Daoy (cell line): ENCODE measurements at regions not wholly inside any gene's neighbourhood (a gene's known extent, or its start where the extent isn't known, plus 50 kb on each side); places are given as distances from the start of the nearest gene placed in this dataset.
"Not testable (repeated sequence)": the region's sequence is repeated elsewhere in the genome, so short reads cannot be mapped to it uniquely, and the experiment has no call there.

ENCODE experiments used
- DNase-seq: peaks from one replicate; pipeline ENCODE4 v3.0.0-alpha.2; 2015; ENCODE audit warnings: low read depth

DNA sequence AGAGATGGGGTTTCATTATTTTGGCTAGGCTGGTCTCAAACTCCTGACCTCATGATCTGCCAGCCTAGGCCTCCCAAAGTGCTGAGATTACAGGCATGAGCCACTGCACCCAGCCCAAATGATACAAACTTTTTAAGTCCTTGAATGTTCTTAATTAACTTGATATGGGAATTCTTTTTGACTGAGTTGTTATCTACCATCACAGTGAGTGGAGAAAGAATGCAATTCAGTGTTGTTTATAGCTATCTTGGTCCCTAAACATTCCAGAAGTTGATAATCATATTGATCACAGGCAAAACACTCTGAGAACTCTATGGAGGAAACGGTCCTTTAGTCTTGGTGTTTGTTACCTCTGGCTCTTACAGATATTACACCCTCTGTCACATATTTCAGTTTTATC lies 1072.5 kb downstream of the SUCLG1 start:
- no peak for DNase-seq

DNA sequence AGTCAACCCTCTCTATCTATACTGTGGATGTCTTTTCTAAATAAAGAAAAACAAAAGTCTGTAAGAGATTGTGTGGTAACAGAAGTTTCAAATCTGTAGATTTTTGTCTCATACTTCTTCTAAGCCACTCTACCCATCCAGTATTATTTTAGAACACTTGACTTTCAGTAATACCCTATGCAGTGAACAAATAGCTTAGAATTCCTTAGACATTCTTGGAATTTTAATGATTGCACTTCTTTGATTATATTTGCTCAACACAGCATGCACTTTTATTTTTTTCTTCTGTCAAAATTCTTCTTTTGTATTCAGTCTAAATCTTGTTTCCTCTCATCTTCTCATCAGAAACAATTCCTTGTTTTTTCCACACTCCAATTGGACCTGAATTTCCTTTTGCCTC lies 1080.2 kb downstream of the SUCLG1 start:
- DNase-seq, result no peak

DNA sequence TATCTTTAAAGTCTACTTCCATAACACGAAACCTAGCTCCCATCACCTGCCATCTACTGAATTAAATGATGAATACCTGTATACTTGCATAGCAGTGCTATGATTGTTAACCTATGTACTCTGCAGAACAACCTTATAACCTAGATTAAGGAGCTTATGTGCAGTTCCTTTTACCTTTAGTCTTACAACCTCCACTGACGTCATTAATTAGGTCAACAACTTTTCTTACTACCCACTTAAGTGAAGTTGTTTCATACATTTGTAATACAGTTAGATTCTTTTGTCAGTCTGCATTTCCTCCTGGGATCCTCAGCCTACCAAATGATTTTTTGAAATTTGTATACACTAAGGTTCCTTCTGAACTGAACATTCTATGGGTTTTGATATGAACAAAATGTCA lies 1082.3 kb downstream of the SUCLG1 start:
- no peak for DNase-seq

DNA sequence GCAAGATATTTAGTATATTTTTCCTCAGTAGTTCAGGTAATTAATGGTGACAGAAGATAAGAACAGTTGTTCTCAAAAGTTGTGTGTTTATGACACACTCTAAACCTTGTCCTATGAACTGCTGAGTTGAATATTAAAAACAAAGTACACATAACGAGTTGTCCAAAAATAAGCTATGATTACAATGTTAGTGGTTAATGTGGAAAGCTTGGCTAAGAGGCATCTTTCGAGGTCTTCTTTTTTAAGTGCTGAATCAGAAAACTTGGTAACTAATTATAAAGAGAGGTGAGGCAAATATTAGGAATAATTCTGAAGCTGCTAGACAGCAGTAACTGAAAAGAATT lies 1088.7 kb downstream of the SUCLG1 start:
- DNase-seq, result no peak

DNA sequence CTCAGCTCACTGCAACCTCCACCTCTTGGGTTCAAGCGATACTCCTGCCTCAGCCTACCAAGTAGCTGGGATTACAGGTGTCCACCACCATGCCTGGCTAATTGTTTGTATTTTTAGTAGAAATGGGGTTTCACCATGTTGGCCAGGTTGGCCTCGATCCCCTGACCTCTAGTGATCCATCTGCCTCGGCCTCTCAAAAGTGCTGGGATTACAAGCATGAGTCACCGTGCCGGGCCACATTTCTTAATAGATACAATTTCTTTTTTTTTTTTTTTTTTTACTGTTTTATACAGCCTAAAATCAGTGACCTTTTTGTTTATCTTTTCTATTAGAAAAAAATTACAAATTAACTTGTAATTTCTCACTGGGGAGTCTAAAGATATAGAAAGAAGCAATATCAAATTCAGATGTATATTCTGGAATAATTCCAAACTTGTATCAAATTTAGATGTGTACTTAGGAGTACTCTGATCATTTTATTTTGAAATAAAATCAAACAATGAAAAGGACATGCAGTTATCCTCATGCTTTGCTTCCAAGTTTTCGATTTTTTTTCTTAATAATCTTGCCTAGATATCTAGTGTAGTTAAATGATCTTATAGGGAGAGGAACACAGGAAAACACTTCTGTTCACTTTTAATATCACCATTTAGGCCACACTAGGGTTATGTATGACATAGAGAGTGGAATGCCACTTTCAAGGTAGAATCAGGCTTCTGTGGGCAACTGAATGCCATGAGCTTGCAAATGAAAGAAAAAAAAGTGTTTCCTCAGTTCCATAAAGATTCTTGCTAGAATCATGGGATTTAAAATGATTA lies 1089.3 kb downstream of the SUCLG1 start:
- DNase-seq, result no peak

DNA sequence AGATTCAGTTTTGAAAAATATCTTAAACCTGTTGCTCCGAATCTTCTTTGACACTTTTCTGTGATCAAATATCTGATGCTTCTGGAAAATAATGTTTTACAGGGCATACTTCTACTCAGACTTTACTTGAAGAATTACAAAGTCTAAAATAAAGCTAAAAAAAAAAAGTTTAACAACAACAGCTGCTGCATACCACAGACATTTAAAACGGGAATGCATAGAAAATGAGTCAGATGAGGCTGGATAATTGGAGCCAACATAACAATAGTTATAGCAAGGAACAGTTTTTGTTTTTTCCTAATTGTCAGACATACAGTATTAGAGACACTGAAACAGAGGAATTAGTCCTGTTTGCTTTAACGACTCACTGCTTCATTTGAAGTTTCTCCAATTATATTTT lies 1090.2 kb downstream of the SUCLG1 start:
- DNase-seq, result no peak

DNA sequence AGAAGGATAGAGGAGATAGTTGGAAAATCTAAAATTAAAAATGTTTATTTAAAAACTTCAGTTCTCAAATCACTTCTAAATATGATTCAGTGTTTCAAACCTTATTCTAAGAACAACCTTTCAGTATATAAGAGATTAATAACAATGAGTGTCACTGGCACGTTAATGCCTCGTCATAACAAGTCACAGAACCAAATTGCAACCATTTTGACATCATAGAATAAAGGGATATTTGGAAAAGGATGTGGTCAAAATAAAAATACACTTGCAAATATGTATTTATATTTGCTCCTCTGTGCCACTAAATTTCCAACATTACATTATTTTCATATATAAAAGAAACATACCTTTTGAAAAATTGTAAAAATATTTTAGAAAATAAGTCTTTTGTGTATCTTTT lies 1090.6 kb downstream of the SUCLG1 start:
- DNase-seq, result no peak

DNA sequence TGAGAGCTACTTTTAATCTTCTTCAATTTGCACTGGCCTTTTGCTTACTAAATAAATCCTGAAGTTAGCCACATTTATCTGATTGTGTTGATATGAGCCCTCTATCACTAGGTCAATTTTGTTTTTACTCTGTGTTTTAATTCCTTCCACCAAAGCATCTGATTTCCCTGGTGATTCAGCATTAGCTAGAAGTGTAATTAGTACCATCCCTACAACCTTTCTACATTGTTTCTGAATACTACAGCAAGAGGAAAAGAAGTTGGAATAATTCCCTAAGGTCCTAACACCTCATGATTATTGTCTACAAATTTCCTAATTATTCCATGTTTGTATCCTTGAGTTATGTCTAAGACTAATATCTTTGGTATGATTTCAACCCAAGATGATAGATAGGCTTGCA lies 1093.6 kb downstream of the SUCLG1 start:
- DNase-seq, result no peak

DNA sequence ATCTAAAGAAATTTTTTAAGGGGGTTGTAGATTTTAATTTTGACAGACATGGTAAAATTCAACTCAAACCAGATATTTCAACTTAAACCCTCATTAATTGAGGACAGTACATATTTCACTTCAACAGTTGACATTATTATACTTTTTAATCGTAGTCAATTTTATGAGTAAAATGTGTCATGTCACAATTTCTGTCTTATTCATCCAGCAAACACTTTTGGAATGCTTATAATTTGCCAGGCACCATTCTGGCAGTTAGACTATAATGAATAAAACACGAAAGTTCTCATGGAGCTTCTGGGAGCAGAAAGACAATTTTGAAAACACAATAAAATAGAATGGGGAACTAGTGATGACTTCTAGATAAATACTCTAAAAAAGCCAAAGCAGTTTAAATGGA lies 1094.8 kb downstream of the SUCLG1 start:
- DNase-seq, result no peak

DNA sequence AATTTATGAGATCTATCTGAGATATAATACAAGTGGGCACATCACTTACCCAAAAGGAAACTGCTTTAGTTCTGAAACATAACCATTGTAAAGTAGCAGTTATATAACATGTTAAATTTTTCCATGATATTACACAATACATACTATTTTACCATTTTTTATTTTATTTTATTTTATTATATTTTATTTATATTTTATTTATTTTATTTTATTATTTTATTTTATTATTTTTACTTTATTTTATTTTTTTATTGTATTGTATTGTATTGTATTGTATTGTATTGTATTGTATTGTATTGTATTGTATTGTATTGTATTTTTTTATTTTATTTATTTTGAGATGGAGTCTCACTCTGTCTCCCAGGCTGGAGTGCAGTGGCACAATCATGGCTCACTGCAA lies 1095.9 kb downstream of the SUCLG1 start:
- not testable (repeated sequence) for DNase-seq

DNA sequence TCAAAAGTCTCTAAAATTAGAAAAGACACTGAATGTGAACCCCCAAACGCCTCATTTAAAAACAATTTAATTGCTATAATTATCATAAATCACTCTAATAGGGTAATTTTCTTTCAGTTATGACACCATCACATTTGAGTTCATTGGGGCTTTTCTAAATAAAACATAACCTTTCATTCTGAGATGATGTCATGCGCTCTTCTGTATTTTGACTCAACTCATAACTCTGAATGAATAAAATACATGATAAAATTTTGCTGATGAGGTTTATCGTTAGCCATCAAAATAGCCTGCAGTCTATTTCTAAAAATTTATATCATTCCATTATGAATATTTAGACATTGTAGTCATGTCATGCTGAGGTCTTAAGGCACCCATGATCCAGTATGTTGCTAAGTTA lies 1099.7 kb downstream of the SUCLG1 start:
- DNase-seq, result no peak

DNA sequence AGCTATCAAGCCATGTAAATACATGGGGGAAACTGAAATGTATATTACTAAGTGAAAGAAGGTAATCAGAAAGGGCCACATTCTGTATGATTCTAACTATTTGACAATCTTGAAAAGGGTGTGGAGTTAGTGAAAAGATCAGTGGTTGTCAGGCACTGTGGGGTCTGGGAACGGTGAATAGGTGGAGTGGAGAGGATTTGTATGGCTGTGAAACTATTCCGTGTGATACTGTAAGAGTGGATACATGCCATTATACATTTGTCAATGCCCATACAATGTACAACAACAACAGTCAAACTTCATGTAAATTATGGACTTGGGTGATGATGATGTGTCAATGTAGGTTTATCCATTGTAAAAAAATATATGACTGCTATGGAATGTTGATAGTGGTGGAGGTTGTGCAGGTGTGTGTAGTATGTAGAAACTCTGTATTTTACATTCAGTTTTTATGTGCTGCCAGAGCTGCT lies 1116.2 kb downstream of the SUCLG1 start:
- no peak for DNase-seq

DNA sequence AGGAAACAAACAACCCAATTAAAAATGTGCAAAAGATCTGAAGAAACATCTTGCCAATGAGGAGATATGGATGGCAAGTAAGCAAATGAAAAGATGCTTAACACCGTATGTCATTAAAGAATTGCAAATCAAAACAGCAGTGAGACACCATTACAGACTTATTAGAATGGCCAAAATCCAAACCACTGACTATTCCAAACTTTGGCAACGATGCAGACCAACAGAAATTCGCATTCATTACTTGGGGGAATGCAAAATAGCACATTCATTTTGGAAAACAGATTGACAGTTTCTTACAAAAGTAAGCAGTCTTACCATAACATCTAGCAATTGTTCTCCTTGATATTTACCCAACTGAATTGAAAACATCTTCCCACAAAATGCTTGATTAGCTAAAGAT lies 1118.7 kb downstream of the SUCLG1 start:
- DNase-seq, result no peak

DNA sequence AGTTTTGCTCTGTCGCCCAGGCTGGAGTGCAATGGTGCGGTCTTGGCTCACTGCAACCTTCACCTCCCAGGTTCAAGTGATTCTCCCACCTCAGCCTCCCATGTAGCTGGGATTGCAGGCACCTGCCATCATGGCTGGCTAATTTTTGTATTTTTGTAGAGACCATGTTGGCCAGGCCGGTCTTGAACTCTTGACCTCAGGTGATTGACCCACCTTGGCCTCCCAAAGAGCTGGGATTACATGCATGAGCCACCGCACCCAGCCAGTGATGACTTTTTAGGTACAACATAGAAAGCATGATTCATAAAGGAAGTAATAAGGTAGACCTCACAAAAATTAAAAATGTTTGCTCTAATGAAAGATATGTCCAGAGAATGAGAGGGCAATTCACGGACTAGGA lies 1119.1 kb downstream of the SUCLG1 start:
- not testable (repeated sequence) for DNase-seq

DNA sequence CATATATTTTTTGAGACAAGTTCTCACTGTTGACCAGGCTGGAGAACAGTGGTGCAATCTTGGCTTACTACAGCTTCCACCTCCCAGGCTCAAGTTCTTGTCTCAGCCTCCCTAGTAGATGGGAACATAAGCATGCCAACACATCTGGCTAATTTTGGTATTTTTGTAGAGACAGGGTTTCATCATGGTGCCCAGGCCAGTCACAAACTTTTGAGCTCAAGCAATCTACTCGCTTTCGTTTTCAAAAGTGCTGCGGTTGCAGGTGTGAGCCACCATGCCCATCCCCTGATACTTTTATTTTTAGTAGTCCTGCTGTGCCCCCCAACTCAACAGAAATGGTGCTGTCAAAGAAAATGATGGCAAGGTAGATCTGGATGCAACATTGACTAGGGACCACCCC lies 1127.3 kb downstream of the SUCLG1 start:
- no peak for DNase-seq

DNA sequence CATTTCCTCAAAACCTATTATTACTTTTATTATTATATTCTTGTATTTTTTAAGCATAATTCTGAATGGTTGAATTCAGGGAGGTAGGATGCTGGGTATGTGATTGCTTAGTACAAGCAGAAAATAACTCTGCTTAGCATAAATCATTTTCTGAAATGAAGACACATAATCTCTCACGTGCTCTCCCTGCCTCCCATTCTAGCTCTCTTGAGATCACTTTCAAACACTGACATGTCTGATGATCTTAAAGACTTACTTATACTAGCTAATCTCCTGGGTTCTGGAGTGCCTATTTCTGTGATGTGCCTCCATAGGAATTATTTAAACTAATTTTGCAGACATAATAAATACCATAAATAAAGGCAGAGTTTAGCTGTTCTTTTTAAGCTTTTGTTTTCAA lies 1136.0 kb downstream of the SUCLG1 start:
- DNase-seq, result no peak

DNA sequence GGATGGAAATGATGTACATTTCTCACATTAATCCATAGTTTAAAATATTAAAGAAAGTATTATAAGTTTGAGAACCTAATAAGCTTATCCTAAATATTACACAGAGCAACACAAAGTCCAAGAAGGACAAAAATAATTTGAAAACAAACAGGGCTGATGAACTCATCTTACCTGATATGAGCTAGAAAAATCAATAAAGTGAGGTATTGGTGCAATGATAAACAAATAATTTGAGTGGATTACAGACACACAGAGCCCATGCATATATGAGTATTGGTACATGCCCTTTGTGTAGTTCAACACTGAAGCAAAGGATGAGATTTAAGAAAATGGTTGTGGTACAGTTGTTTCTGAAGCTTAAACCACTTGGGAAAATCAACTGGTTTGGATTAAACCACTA lies 1139.0 kb downstream of the SUCLG1 start:
- no peak for DNase-seq

DNA sequence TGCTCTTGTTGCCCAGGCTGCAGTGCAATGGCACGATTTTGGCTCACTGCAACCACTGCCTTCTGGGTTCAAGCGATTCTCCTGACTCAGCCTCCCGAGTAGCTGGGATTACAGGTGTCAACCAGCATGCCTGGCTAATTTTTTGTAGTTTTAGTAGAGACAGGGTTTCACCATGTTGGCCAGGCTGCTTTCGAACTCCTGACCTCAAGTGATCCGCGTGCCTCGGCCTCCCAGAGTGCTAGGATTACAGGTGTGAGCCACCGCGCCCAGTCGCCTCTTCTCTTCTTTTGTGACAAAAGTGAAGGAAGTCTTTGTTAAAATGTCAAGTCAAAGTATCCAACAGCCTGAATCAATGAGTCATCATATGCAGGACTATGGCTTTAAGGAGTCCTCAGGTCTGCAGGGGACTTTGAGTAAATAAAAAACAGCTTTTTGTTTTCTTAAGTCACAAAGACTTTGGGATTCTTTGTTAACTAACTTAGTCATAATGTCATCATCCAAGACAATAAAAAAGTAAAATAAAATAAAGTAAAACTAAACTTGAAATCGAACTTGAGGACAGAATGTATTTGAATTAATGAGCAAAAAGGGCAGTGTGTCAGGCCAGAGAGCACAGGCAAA lies 1153.2 kb downstream of the SUCLG1 start:
- no peak for DNase-seq

DNA sequence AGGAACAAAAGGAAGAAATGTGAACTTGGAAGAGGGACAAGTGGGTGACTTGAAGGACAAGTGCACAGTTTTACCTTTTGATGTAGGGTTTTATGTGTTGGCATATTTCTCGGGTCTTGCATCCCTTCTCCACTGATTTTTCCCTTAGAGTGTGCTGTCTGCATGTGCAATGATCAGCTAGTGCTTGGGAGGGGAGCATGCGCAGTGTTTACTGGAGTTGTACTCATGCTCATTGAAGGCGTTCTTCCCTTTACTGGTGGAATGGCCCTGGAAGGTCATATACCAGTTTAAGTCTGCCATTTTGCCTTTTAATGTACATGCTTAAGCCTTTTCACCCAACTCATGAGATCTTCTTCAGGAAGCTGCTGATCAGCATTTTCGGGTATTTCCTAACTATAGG lies 1168.0 kb downstream of the SUCLG1 start:
- DNase-seq, result no peak

DNA sequence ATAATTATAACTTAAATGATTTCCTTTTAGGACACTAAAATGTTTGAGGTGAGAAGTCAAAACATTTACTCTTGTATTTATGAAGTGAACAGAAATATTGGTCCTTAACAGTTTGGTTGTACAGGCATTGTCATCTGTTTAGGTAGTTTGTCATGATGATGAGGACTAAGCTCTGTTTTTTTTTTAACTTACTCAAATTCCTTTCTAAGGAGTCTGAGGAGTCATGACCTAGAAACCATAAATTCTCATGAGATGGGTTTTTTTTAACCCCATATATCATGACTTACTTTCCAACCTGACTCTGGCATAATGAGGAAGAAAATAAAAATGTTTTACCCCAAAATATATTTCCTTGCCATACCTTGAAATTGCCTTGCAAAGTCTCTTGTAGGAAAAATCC lies 1176.2 kb downstream of the SUCLG1 start:
- DNase-seq, result no peak

DNA sequence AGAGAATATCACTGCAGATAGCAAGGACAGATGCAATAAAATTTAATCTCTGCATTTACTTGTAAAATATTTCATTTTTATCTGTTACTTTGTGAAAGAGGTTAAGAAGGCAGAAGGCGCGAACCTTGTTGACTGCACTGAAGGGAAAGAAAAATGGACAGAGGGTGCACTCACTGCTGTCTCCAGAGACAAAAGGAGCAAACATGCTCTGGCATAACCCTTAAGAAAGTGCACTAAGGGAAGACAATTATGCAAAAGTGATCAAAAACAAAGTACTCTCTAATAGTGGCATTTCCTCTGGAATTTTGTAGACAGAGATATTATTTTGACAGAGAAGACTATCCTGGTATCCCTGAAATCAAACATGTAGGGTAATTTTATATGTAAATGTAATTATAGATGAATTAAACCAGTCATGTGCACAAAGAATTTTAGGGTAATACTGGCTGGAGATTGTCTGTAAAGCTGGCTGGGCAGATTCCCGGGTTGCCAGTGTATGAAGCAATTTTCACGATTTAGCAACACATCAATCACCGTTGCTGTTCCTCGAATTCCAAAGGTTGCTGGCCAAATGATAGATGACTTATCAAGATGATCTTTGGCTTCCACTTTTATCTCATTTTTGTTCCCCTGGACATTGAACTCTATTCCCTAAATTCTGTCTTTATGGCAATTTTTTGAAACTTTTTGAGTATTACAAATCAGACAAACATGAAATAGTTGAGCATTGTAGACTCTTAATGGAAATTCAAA lies 1176.9 kb downstream of the SUCLG1 start:
- no peak for DNase-seq

DNA sequence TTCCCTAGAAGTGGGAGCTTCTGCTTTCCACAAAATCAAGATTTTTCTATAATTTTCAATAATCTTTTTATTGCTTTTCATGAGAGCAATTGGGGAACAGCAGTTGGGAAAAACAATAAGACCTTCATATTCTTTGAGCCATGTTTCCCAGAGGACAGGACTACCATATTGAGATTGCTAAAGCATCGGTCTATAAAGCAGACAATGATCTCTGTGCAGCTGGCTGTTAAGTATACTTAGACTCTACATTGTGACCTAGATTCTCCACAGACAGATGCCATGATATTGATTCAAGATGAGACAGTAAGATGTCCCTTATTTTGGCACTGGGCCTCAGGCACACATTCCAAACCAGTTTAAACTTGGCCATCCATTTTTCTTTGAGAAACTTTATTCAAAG lies 1178.7 kb downstream of the SUCLG1 start:
- no peak for DNase-seq

DNA sequence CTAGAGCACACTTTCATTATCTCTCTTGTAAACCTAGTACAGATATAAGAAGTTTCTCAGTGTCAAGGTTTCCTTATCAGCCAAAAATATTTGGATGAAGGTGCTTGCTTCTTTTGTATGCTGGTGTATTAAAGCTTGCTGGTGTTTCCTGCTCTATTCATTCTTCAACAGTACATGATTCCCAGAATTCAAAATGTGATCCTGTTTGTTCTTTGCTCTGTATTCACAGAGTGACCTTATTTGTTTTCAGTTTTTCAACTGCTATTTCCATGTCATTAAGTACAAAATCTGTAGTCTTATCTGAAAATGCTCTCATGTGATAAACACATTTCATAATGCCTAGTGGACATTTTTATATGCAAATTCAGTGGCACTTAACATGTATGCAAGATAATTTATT lies 1185.8 kb downstream of the SUCLG1 start:
- DNase-seq, result no peak
